SK-N-SH treated with all-trans-retinoic acid at 6 μM for 48 hours (cell line): ENCODE measurements at regions not wholly inside any gene's neighbourhood (a gene's known extent, or its start where the extent isn't known, plus 50 kb on each side); places are given as distances from the start of the nearest gene placed in this dataset.

ENCODE experiments used
- ATAC-seq: fragments of 200-7000 bp; cut with Tn5 transposase; 3 replicates; pipeline ENCODE4 v1.9.1; 2020; ENCODE audit warnings: mild to moderate bottlenecking, moderate library complexity
- BACH2 ChIP-seq: fragments of 250-450 bp; sonication (Bioruptor Pico); IDR thresholded peaks from 2 replicates; pipeline ENCODE4 v1.9.0; 2021; ENCODE audit warnings: mild to moderate bottlenecking, borderline replicate concordance
- CSDC2 ChIP-seq: fragments of 250-450 bp; sonication (Bioruptor Pico); IDR thresholded peaks from 2 replicates; pipeline ENCODE4 v1.5.0; 2020; ENCODE audit warnings: mild to moderate bottlenecking, moderate library complexity
- ESRRG ChIP-seq: fragments of 250-450 bp; sonication (Bioruptor Pico); IDR thresholded peaks from 2 replicates; pipeline ENCODE4 v1.6.1; 2021; ENCODE audit warnings: mild to moderate bottlenecking
- GLIS3 ChIP-seq: fragments of 250-450 bp; sonication (Bioruptor Pico); IDR thresholded peaks from 2 replicates; pipeline ENCODE4 v1.5.0; 2020; ENCODE audit warnings: mild to moderate bottlenecking, moderate library complexity
- ISL1 ChIP-seq: fragments of 250-450 bp; sonication (Bioruptor Pico); IDR thresholded peaks from 2 replicates; pipeline ENCODE4 v2.1.2; 2022; ENCODE audit warnings: mild to moderate bottlenecking, moderate library complexity
- OSR1 ChIP-seq: fragments of 250-450 bp; sonication (Bioruptor Pico); IDR thresholded peaks from 2 replicates; pipeline ENCODE4 v1.8.0; 2022; ENCODE audit warnings: moderate library complexity, mild to moderate bottlenecking, inconsistent platforms
- PPARA ChIP-seq: fragments of 250-450 bp; sonication (Bioruptor Pico); IDR thresholded peaks from 2 replicates; pipeline ENCODE4 v1.5.0; 2020; ENCODE audit warnings: mild to moderate bottlenecking, borderline replicate concordance
- RARB ChIP-seq: fragments of 250-450 bp; sonication (Bioruptor Pico); IDR thresholded peaks from 2 replicates; pipeline ENCODE4 v1.8.0; 2021; ENCODE audit warnings: mild to moderate bottlenecking, moderate library complexity
- SNAI2 ChIP-seq: fragments of 250-450 bp; sonication (Bioruptor Pico); IDR thresholded peaks from 2 replicates; pipeline ENCODE4 v1.5.0; 2020; ENCODE audit warnings: mild to moderate bottlenecking, moderate library complexity
- TCF4 ChIP-seq: fragments of 250-450 bp; sonication (Bioruptor Pico); IDR thresholded peaks from 2 replicates; pipeline ENCODE4 v1.8.0; 2021; ENCODE audit warnings: mild to moderate bottlenecking, moderate library complexity, borderline replicate concordance
- TOX ChIP-seq: fragments of 250-450 bp; sonication (Bioruptor Pico); IDR thresholded peaks from 2 replicates; pipeline ENCODE4 v1.8.0; 2021; ENCODE audit warnings: mild to moderate bottlenecking, moderate library complexity, borderline replicate concordance
- ZC3H10 ChIP-seq: fragments of 250-450 bp; sonication (Bioruptor Pico); IDR thresholded peaks from 2 replicates; pipeline ENCODE4 v1.5.1; 2021; ENCODE audit warnings: mild to moderate bottlenecking, moderate library complexity
- ZFP30 ChIP-seq: fragments of 450-650 bp; formaldehyde crosslinking; IDR thresholded peaks from 2 replicates; pipeline ENCODE4 v1.5.0; 2022; ENCODE audit warnings: mild to moderate bottlenecking, moderate library complexity
- ZNF565 ChIP-seq: fragments of 450-650 bp; formaldehyde crosslinking; conservative IDR thresholded peaks from 2 replicates; pipeline ENCODE4 v1.5.0; 2020; ENCODE audit warnings: low read depth, mild to moderate bottlenecking, moderate library complexity
- ZNF70 ChIP-seq: fragments of 450-650 bp; formaldehyde crosslinking; IDR thresholded peaks from 2 replicates; pipeline ENCODE4 v1.5.0; 2020; ENCODE audit warnings: mild to moderate bottlenecking, moderate library complexity
- ZNF8 ChIP-seq: fragments of 450-650 bp; formaldehyde crosslinking; IDR thresholded peaks from 2 replicates; pipeline ENCODE4 v1.5.0; 2020; ENCODE audit warnings: mild to moderate bottlenecking, moderate library complexity
- TF ChIP-seq, protein P1 (sequence below): fragments of 250-450 bp; sonication (Bioruptor Pico); IDR thresholded peaks from 2 replicates; pipeline ENCODE4 v1.8.0; 2021; ENCODE audit warnings: low read depth, mild to moderate bottlenecking, moderate library complexity, borderline replicate concordance
- TF ChIP-seq, protein P2 (sequence below): fragments of 250-450 bp; sonication (Bioruptor Pico); IDR thresholded peaks from 2 replicates; pipeline ENCODE4 v1.5.0; 2020; ENCODE audit warnings: mild to moderate bottlenecking, moderate library complexity
- TF ChIP-seq, protein P3 (sequence below): fragments of 250-450 bp; sonication (Bioruptor Pico); IDR thresholded peaks from 2 replicates; pipeline ENCODE4 v1.5.1; 2020; ENCODE audit warnings: low read depth, mild to moderate bottlenecking, moderate library complexity
- TF ChIP-seq, protein P4 (sequence below): fragments of 250-450 bp; sonication (Bioruptor Pico); IDR thresholded peaks from 2 replicates; pipeline ENCODE4 v1.8.0; 2020; ENCODE audit warnings: mild to moderate bottlenecking, moderate library complexity, borderline replicate concordance

DNA sequence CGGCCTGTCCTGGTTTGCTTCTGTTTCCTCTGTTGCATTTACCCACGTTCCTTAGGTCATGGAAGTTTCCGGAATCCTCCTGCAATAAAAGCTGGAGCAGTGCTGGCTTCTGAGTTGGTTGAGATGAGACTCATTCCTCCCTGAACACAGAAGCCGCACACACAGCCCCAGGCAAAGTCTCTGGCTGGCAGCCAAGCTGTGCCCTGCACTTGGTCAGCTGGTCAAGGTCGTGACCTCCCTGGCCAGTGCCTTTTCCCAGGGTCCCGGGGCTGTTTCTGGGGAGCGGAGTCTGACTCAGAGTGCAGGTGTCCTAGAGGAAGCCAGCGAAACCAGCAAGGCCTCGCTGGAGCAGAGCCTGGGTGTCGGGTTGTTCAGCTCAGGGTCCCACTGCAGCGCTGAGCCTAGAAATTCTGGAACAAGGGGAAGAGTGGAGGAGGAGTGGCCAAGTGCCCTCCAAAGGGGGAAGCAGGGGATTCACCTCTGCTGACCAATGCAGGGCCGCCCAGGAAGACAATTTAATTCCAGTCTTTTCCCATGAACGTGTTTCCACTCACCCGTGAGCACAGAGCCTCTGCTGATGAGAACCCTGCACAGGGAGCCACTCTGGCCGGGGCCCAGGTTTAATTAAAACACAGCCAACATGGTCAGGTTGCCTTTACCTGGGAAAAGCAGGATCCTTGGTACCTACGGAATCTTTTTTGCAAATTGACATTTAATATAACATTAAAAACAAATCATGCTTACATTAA lies 245.5 kb upstream of the PPP2R2D start:
- no peak for ATAC-seq
- TF ChIP-seq PPARA = no peak
- TF ChIP-seq, protein P1, sequence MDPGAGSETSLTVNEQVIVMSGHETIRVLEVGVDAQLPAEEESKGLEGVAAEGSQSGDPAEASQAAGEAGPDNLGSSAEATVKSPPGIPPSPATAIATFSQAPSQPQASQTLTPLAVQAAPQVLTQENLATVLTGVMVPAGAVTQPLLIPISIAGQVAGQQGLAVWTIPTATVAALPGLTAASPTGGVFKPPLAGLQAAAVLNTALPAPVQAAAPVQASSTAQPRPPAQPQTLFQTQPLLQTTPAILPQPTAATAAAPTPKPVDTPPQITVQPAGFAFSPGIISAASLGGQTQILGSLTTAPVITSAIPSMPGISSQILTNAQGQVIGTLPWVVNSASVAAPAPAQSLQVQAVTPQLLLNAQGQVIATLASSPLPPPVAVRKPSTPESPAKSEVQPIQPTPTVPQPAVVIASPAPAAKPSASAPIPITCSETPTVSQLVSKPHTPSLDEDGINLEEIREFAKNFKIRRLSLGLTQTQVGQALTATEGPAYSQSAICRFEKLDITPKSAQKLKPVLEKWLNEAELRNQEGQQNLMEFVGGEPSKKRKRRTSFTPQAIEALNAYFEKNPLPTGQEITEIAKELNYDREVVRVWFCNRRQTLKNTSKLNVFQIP (CRISPR knock-in tag) = no peak
- TF ChIP-seq TCF4 (CRISPR knock-in tag) = no peak

DNA sequence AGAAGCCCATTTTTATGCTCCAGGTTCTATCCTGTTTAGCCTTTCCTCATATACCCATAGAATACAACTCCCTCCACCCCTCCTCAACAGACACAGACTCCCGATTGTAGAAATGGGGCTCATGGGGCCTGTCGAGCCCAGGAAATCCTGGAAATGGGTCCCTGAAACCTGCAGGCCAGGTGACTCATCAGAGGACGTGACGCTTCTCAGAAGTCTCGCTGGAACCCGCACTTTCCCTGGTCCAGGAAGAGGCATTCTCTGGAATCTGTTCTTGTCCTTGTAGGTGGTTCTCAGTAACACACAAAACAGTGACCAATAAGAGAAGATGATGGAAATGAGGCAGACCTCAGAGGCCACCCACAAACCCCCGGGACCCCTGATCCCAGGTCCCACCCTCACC lies 244.8 kb upstream of the PPP2R2D start:
- ATAC-seq = no peak
- TF ChIP-seq GLIS3 (CRISPR knock-in tag) = no peak
- TF ChIP-seq ISL1 (CRISPR knock-in tag) = no peak
- TF ChIP-seq, protein P1 (CRISPR knock-in tag) = no peak
- no peak for TF ChIP-seq TCF4 (CRISPR knock-in tag)
- no peak for TF ChIP-seq OSR1
- TF ChIP-seq, protein P2, sequence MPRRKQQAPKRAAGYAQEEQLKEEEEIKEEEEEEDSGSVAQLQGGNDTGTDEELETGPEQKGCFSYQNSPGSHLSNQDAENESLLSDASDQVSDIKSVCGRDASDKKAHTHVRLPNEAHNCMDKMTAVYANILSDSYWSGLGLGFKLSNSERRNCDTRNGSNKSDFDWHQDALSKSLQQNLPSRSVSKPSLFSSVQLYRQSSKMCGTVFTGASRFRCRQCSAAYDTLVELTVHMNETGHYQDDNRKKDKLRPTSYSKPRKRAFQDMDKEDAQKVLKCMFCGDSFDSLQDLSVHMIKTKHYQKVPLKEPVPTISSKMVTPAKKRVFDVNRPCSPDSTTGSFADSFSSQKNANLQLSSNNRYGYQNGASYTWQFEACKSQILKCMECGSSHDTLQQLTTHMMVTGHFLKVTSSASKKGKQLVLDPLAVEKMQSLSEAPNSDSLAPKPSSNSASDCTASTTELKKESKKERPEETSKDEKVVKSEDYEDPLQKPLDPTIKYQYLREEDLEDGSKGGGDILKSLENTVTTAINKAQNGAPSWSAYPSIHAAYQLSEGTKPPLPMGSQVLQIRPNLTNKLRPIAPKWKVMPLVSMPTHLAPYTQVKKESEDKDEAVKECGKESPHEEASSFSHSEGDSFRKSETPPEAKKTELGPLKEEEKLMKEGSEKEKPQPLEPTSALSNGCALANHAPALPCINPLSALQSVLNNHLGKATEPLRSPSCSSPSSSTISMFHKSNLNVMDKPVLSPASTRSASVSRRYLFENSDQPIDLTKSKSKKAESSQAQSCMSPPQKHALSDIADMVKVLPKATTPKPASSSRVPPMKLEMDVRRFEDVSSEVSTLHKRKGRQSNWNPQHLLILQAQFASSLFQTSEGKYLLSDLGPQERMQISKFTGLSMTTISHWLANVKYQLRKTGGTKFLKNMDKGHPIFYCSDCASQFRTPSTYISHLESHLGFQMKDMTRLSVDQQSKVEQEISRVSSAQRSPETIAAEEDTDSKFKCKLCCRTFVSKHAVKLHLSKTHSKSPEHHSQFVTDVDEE (CRISPR knock-in tag) = no peak
- no peak for TF ChIP-seq CSDC2

DNA sequence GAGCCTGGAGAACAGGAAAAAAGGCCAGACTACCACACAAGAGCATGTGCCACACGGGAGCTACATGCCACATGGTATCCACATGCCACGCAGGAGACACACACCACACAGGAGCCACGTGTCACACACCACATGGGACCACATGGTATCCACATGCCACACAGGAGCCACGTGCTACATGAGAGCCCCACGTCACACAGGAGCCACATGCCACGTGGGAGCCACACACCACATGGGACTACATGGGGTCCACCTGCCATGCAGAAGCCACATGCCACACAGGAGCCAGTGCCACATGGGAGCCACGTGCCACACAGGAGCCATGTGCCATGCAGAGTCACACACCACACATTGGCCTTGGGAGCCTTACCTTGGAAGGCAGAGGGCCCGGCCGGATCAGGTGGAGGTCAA lies 244.4 kb upstream of the PPP2R2D start:
- no peak for TF ChIP-seq ZC3H10 (CRISPR knock-in tag)
- TF ChIP-seq, all 23 proteins: peak for 0
- ATAC-seq = no peak

DNA sequence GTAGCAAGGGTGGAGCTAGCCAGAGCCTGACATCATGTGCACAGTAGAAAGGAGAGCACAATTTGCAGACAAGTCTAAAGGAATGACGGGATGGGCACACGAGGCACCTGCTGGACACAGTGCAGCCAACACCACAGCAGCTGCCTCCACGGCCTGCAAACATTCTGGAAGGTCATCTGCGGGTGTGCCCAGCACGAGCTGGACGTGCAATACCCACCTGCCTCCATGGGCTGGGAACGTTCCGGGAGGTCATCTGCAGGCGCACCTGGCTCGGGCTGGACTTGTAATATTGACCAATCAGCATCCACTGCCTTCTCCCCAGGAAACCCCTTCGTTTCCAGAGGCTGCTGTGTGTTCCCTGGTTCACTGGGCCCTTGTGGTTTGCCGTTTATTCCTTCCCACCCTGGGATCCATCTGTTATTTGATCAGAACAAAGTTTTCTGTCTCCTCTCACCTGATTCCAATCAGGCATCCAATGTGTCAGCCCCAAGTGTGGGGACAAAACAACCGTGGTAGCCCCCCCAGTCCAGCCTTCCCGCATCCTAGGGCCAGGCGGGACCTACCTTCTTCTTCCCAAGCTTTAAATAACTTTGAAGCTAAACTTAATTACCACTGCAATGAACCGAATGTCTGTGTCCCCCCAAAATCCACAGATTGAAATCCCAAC lies 243.4 kb upstream of the PPP2R2D start:
- ATAC-seq = no peak
- TF ChIP-seq RARB (CRISPR knock-in tag) (no peak), OSR1 (no peak), PPARA (no peak), ESRRG (no peak), SNAI2 (no peak), TOX (CRISPR knock-in tag) (no peak), ZNF565 (CRISPR knock-in tag) (no peak), ZNF70 (no peak), CSDC2 (no peak), ISL1 (CRISPR knock-in tag) (no peak), ZC3H10 (CRISPR knock-in tag) (no peak), GLIS3 (CRISPR knock-in tag) (no peak), ZNF8 (CRISPR knock-in tag) (no peak), ZFP30 (CRISPR knock-in tag) (no peak), TCF4 (CRISPR knock-in tag) (no peak), BACH2 (CRISPR knock-in tag) (no peak)
- TF ChIP-seq, protein P1 (CRISPR knock-in tag) = no peak
- TF ChIP-seq, protein P3, sequence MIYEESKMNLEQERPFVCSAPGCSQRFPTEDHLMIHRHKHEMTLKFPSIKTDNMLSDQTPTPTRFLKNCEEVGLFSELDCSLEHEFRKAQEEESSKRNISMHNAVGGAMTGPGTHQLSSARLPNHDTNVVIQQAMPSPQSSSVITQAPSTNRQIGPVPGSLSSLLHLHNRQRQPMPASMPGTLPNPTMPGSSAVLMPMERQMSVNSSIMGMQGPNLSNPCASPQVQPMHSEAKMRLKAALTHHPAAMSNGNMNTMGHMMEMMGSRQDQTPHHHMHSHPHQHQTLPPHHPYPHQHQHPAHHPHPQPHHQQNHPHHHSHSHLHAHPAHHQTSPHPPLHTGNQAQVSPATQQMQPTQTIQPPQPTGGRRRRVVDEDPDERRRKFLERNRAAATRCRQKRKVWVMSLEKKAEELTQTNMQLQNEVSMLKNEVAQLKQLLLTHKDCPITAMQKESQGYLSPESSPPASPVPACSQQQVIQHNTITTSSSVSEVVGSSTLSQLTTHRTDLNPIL (CRISPR knock-in tag) = no peak
- TF ChIP-seq, protein P4, sequence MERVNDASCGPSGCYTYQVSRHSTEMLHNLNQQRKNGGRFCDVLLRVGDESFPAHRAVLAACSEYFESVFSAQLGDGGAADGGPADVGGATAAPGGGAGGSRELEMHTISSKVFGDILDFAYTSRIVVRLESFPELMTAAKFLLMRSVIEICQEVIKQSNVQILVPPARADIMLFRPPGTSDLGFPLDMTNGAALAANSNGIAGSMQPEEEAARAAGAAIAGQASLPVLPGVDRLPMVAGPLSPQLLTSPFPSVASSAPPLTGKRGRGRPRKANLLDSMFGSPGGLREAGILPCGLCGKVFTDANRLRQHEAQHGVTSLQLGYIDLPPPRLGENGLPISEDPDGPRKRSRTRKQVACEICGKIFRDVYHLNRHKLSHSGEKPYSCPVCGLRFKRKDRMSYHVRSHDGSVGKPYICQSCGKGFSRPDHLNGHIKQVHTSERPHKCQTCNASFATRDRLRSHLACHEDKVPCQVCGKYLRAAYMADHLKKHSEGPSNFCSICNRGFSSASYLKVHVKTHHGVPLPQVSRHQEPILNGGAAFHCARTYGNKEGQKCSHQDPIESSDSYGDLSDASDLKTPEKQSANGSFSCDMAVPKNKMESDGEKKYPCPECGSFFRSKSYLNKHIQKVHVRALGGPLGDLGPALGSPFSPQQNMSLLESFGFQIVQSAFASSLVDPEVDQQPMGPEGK (CRISPR knock-in tag) = no peak
